Neural progenitor cell (in vitro differentiated cells): ENCODE measurements at regions not wholly inside any gene's neighbourhood (a gene's known extent, or its start where the extent isn't known, plus 50 kb on each side); places are given as distances from the start of the nearest gene placed in this dataset.

Experiments used
- CTCF ChIP-seq: fragments of 200-600 bp; sonication (generic); IDR thresholded peaks from 2 replicates; pipeline ENCODE4 v1.5.1; 2017; ENCODE audit warnings: antibody characterized with exemption, mild to moderate bottlenecking
- EZH2 ChIP-seq: fragments of 200-600 bp; sonication (generic); IDR thresholded peaks from 2 replicates; pipeline ENCODE4 v1.6.1; 2017; ENCODE audit warnings: antibody characterized with exemption, mild to moderate bottlenecking, moderate library complexity

DNA sequence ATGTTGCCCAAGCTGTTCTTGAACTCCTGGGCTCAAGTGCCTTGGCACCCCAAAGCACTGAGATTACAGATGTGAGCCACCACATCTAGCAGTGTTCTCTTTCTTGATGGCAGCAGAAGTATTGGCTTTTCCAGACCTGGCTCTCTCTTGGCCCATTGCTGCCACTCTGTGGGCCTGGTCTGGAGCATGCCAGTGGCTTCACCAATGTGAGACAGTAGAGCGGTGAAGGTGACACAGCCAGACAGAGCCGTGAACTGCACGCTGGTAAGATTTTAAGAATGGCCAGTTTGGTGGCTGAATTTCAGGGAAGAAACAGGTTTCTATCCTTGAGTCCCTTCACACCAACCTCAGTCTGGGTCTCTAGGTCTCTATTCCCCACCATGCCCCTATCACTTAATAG lies 552.7 kb upstream of the NRP1 start:
- TF ChIP-seq CTCF (no peak), EZH2 (no peak)
